ENCODE measurements at regions not wholly inside any gene's neighbourhood (a gene's known extent, or its start where the extent isn't known, plus 50 kb on each side); places are given as distances from the start of the nearest gene placed in this dataset.
"Not testable (repeated sequence)": the region's sequence is repeated elsewhere in the genome, so short reads cannot be mapped to it uniquely, and the experiment has no call there.

- H3K27ac Mint-ChIP-seq (ENCODE audit: unreplicated experiment) = no peak overlapping the region
- H3K9me3 Mint-ChIP-seq (ENCODE audit: unreplicated experiment) = peaks cover 4% of the 10 kb centered on the region
- no peaks in the 10 kb centered on the region for H3K27me3 Mint-ChIP-seq (ENCODE audit: unreplicated experiment)
- H3K4me3 Mint-ChIP-seq (ENCODE audit: unreplicated experiment) = no peak overlapping the region
- H3K36me3 Mint-ChIP-seq (ENCODE audit: low read depth, unreplicated experiment) = no peaks in the 10 kb centered on the region
- DNase-seq (ENCODE audit: low spot score) = no peak
- TF ChIP-seq CTCF (IDR thresholded peaks at IDR 0.05; ENCODE audit: unreplicated experiment) = no peak
- no peaks in the 10 kb centered on the region for H3K4me1 Mint-ChIP-seq (ENCODE audit: unreplicated experiment)
Observed at GRCh38 chr11:29051935-29052334, 943.7 kb downstream of the METTL15 start.

- H3K36me3 Mint-ChIP-seq (ENCODE audit: low read depth, unreplicated experiment); H3K4me1 Mint-ChIP-seq (ENCODE audit: unreplicated experiment); H3K27ac Mint-ChIP-seq (ENCODE audit: unreplicated experiment); H3K4me3 Mint-ChIP-seq (ENCODE audit: unreplicated experiment); DNase-seq (ENCODE audit: low spot score); H3K27me3 Mint-ChIP-seq (ENCODE audit: unreplicated experiment); H3K9me3 Mint-ChIP-seq (ENCODE audit: unreplicated experiment): not testable (repeated sequence)
Observed at GRCh38 chr11:29050962-29051361, 942.8 kb downstream of the METTL15 start.

GRCh38 chr11:29040489-29040888 is 932.3 kb downstream of the METTL15 start:
- no peaks in the 10 kb centered on the region for H3K36me3 Mint-ChIP-seq (ENCODE audit: low read depth, unreplicated experiment)
- H3K27me3 Mint-ChIP-seq (ENCODE audit: unreplicated experiment) = no peaks in the 10 kb centered on the region
- peaks cover 5% of the 10 kb centered on the region for H3K4me1 Mint-ChIP-seq (ENCODE audit: unreplicated experiment)
- no peak for TF ChIP-seq CTCF (IDR thresholded peaks at IDR 0.05; ENCODE audit: unreplicated experiment)
- no peak overlapping the region for H3K4me3 Mint-ChIP-seq (ENCODE audit: unreplicated experiment)
- H3K27ac Mint-ChIP-seq (ENCODE audit: unreplicated experiment) = no peak overlapping the region
- no peaks in the 10 kb centered on the region for H3K9me3 Mint-ChIP-seq (ENCODE audit: unreplicated experiment)
- DNase-seq (ENCODE audit: low spot score) = no peak

- Mint-ChIP-seq H3K27me3 (ENCODE audit: unreplicated experiment) (no peaks in the 10 kb centered on the region), H3K36me3 (ENCODE audit: low read depth, unreplicated experiment) (no peaks in the 10 kb centered on the region), H3K9me3 (ENCODE audit: unreplicated experiment) (no peaks in the 10 kb centered on the region), H3K27ac (ENCODE audit: unreplicated experiment) (no peak overlapping the region), H3K4me1 (ENCODE audit: unreplicated experiment) (no peaks in the 10 kb centered on the region), H3K4me3 (ENCODE audit: unreplicated experiment) (no peak overlapping the region)
- DNase-seq (ENCODE audit: low spot score) = no peak
- TF ChIP-seq CTCF (IDR thresholded peaks at IDR 0.05; ENCODE audit: unreplicated experiment) = no peak
Observed at GRCh38 chr11:29032384-29033149, 924.4 kb downstream of the METTL15 start.

GRCh38 chr11:29029452-29029851 is 921.3 kb downstream of the METTL15 start:
- no peaks in the 10 kb centered on the region for H3K27me3 Mint-ChIP-seq (ENCODE audit: unreplicated experiment)
- no peaks in the 10 kb centered on the region for H3K9me3 Mint-ChIP-seq (ENCODE audit: unreplicated experiment)
- no peak for DNase-seq (ENCODE audit: low spot score)
- H3K36me3 Mint-ChIP-seq (ENCODE audit: low read depth, unreplicated experiment) = no peaks in the 10 kb centered on the region
- no peak overlapping the region for H3K4me3 Mint-ChIP-seq (ENCODE audit: unreplicated experiment)
- no peak for TF ChIP-seq CTCF (IDR thresholded peaks at IDR 0.05; ENCODE audit: unreplicated experiment)
- H3K27ac Mint-ChIP-seq (ENCODE audit: unreplicated experiment) = no peak overlapping the region
- H3K4me1 Mint-ChIP-seq (ENCODE audit: unreplicated experiment) = no peaks in the 10 kb centered on the region

All from endothelial cell (in vitro differentiated cells).